ENCODE measurements at regions not wholly inside any gene's neighbourhood (a gene's known extent, or its start where the extent isn't known, plus 50 kb on each side); places are given as distances from the start of the nearest gene placed in this dataset.
A peak's percentile ranks its signal among the peaks of the same experiment; 100 is the strongest.
"Not testable (repeated sequence)": the region's sequence is repeated elsewhere in the genome, so short reads cannot be mapped to it uniquely, and the experiment has no call there.

DNA sequence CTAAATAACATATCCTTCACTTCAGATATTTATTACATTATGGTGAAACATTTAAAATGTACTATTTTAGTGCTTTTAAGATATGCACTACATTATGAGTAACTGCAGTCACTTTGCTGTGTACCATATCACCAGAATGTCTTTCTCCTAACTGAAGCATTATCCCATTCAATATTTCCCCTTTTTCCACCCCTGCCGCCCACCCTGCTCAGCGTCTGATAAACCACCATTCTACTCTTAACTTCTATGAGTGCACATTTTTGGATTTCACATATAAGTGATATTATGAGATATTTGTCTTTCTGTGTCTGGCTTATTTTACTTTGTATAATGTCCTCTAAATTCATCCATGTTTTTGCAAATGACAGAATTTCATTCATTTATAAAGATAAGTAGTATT lies 126.4 kb downstream of the CCDC74A start:
- H3K36me3 Mint-ChIP-seq (ENCODE audit: low read depth); H3K9me3 Mint-ChIP-seq; H3K4me3 Mint-ChIP-seq; H3K27ac Mint-ChIP-seq; H3K4me1 Mint-ChIP-seq (ENCODE audit: low read depth); DNase-seq: not testable (repeated sequence)
- H3K27me3 Mint-ChIP-seq: peaks cover 33% of the 10 kb centered on the region

DNA sequence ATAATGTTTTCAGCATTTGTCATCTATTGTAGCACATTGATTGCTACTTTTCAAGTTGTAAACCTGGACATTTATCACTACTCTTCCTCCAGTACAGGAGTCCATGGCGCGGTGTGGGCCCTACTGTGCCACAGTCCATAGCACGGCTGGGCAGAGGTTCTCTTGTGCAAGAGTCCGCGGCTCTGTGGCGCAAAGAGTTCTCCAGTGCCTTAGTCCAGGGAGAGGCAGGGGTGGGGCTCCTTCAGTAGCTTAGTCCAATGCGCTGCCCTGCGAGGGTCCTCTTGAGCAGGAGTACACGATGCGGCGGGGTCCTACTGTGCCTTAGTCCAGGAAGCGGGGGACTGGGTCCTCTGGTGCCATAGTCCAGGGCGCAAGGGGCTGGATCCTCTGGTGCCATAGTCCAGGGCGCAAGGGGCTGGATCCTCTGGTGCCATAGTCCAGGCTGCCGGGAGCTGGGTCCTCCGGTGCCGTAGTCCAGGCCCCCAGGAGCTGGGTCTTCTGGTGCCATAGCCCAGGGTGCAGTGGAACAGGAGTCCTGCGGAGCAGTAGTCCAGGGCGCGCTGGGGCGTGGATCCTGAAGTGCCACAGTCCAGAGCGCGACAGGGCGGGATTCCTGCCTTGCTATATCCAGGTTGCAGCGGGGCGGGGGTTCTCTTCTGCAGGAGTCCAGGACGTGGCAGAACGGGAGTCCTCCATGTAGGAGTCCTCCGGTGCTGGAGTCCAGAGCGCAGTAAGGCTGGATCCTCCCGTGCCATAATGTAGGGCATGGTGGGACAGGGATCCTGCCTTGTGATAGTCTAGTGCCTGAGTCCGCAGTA lies 129.3 kb downstream of the CCDC74A start:
- Mint-ChIP-seq H3K4me1 (ENCODE audit: low read depth) (no peaks in the 10 kb centered on the region), H3K36me3 (ENCODE audit: low read depth) (no peaks in the 10 kb centered on the region), H3K4me3 (no peak overlapping the region), H3K27ac (no peak overlapping the region), H3K9me3 (no peaks in the 10 kb centered on the region), H3K27me3 (peaks cover 45% of the 10 kb centered on the region)
- no peak for DNase-seq

DNA sequence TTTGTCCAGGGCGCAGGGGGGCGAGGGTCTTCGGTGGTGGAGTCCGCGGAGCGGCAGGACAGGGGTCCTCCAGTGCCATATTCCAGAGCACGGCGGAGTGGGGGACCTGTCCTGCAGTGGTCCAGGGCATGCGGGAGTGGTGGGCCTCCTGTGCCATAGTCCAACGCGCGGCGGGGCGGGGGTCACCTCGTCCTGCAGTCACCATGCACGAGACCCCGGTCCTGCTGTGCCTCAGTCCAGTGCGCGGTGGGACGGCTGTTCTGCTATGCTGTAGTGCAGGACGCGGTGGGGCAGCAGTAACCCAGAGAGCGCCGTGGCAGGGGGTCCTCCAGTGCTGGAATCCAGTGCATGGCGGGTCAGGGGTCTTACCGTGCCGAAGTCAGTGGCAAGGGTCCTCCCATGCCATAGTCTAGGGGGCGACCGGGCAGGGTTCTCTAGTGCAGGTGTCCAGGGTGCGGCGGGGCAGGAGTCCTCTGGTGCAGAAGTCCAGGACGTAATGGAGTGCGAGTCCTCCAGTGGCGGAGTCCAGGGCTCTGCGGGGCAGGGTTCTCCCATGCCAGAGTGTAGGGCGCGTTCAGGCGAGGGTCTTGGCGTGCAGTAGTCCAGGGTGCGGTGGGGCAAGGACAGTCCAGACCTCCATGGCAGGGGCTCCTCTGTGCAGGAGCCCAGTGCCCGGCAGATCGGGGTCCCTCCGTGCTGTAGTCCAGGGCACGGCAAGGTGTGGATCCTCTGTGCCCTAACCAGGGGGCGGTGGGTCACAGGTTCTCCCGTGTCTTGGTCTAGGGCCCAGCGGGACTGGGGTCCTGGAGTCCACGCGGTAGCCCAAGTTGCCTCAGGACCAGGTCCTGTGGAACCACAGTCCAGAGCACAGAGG lies 130.4 kb downstream of the CCDC74A start:
- no peak for DNase-seq
- no peaks in the 10 kb centered on the region for H3K4me1 Mint-ChIP-seq (ENCODE audit: low read depth)
- peaks cover 49% of the 10 kb centered on the region for H3K27me3 Mint-ChIP-seq
- no peak overlapping the region for H3K4me3 Mint-ChIP-seq
- H3K9me3 Mint-ChIP-seq: no peaks in the 10 kb centered on the region
- H3K27ac Mint-ChIP-seq: no peak overlapping the region
- no peaks in the 10 kb centered on the region for H3K36me3 Mint-ChIP-seq (ENCODE audit: low read depth)

DNA sequence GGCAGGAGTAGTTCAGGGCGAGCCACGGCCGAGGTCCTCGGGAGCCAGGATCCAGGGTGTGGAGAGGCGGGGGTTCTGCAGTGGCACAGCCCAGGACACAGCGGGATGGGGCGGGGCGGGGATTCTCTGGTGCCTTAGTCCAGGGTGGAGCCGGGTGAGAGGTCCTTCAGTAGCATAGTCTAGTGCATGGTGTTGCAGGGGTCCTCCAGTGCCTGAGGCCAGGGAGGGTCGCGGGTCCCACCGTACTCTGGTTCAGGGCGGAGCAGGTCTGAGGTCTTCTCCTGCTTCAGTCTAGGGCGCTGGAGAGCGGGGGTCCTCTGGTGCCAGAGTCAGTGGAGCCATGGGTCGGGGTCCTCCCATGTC lies 131.1 kb downstream of the CCDC74A start:
- Mint-ChIP-seq H3K4me3 (no peak overlapping the region), H3K4me1 (ENCODE audit: low read depth) (no peaks in the 10 kb centered on the region), H3K36me3 (ENCODE audit: low read depth) (no peaks in the 10 kb centered on the region), H3K27me3 (peaks cover 49% of the 10 kb centered on the region), H3K9me3 (no peaks in the 10 kb centered on the region), H3K27ac (no peak overlapping the region)
- DNase-seq: no peak

DNA sequence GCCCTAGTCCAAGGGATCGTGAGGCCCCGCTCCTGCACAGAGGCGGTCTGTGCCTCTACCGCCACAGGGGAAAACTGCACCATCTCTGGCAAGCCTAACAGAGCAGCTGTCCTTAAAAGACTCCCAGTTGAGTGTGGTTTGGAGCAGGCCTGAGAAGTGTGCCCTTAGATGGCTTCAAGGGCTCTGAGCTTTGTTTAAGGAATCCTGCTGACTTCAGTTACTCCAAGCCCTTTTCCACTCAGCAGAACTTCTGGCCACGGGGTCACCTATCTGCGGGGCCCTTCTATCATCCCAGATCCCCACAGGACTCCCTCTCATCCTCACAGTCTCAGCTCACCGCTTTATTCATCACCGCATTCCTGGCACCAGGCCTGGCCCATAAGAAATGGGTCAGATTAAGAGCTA lies 131.5 kb downstream of the CCDC74A start:
- peaks cover 47% of the 10 kb centered on the region for H3K27me3 Mint-ChIP-seq
- no peak overlapping the region for H3K27ac Mint-ChIP-seq

DNA sequence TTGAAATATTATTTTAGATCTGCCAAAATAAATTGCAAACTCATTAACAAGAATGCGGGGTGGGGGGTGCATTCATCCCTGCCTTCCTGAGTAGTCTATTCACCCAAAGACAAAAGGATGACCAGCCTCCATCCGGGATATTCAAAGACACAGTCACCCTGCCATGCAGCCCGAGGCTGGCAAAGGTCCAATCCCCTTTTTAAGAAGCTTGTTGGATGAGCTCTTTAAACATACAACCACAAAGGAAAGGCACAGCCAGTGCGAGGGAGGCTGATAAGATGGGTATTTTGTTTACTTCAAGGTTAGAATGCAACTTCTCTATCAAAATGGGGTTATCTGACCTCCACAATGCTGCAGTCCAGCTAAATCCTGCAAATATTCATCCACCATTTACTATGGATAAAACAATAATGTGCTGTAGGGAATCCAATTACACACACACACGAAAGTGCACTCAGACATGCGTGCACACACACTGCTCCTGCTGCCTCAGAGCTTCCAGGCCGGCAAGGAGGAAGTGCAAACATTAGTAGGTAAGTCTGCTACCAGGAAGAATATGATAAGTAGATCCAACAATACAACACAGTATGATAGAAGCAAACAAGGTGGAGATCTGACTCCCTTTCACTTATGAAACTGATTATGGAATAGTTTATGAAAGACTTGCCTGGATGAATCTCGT lies 133.6 kb downstream of the CCDC74A start:
- not testable (repeated sequence) for H3K4me1 Mint-ChIP-seq (ENCODE audit: low read depth); H3K4me3 Mint-ChIP-seq; DNase-seq; H3K36me3 Mint-ChIP-seq (ENCODE audit: low read depth); H3K9me3 Mint-ChIP-seq; H3K27ac Mint-ChIP-seq
- peaks cover 49% of the 10 kb centered on the region for H3K27me3 Mint-ChIP-seq

More for the DNA sequence above, 131.5 kb downstream of the CCDC74A start:
- no peak for DNase-seq
- Mint-ChIP-seq H3K9me3 (no peaks in the 10 kb centered on the region), H3K36me3 (ENCODE audit: low read depth) (no peaks in the 10 kb centered on the region), H3K4me3 (no peak overlapping the region), H3K4me1 (ENCODE audit: low read depth) (no peaks in the 10 kb centered on the region)

DNA sequence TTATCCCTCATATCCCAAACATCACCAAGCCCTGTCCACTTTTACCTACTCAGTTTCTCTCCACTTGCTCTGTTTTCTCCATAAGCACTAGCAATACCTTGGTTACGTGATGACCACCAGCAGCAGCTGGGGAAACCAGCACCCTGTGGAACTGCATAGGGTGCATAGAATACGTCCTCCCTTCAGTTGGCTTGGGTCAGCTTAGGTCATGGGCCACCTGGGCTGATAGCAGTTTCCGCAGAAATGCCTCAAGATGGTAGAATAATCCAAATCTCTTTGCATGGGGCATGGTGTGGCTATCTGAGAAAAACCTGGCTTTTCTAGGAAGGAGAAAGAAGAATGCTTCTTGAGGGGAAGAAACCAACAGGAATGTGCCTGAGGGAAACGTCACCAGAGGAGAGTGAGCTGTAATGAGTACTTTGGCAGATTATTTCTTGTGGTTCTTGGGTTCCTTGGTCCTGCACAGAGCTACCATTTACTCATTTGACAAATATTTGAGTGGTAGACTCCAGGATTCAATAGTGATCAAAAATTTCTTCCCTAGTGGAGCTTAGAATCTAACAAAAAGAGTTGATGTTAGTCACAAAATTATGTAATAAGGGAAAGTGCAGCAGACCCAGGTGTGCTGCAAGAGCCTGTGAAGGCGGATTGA lies 134.3 kb downstream of the CCDC74A start:
- not testable (repeated sequence) for H3K4me1 Mint-ChIP-seq (ENCODE audit: low read depth); H3K9me3 Mint-ChIP-seq; DNase-seq; H3K4me3 Mint-ChIP-seq; H3K27ac Mint-ChIP-seq; H3K36me3 Mint-ChIP-seq (ENCODE audit: low read depth)
- peaks cover 45% of the 10 kb centered on the region for H3K27me3 Mint-ChIP-seq

DNA sequence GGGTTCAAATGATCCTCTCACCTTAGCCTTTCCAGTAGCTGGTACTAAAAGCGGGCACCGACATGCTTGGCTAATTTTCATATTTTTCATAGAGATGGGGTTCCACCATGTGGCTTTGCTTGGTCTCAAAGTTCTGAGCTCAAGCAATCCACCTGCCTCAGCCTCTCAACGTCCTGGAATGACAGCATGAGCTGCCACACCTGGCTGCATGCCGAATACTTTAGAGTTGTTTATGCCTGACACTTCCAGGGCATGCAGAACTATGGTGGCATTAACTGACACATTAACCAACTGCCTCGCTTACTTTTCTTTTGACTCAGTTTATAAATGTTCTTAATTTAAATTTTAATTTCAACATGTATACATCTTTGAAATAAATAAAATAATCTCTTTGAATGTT lies 135.8 kb downstream of the CCDC74A start:
- DNase-seq; H3K4me1 Mint-ChIP-seq (ENCODE audit: low read depth); H3K4me3 Mint-ChIP-seq; H3K36me3 Mint-ChIP-seq (ENCODE audit: low read depth); H3K9me3 Mint-ChIP-seq; H3K27ac Mint-ChIP-seq: not testable (repeated sequence)
- H3K27me3 Mint-ChIP-seq: peaks cover 39% of the 10 kb centered on the region

DNA sequence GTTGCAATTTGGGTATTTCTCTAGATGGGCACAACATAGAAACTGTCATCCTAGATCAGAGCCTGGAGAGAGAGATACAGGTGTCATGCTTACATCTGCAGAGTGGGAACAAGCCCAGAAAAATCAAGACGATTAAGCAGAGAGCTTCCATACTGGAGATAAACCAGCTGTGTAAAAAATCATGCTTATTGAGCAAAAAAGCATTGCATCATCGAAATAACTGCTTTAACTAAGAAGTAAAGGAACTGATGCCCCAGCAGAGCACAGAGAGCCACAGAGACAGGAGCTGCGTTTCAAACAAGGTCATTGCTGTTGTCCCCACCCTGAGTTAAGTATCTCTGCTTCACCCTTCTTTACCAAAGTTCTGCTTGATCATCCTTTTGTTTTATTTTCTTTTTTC lies 138.0 kb downstream of the CCDC74A start:
- not testable (repeated sequence) for DNase-seq; H3K4me1 Mint-ChIP-seq (ENCODE audit: low read depth); H3K36me3 Mint-ChIP-seq (ENCODE audit: low read depth); H3K27ac Mint-ChIP-seq; H3K4me3 Mint-ChIP-seq; H3K9me3 Mint-ChIP-seq
- peaks cover 35% of the 10 kb centered on the region for H3K27me3 Mint-ChIP-seq

DNA sequence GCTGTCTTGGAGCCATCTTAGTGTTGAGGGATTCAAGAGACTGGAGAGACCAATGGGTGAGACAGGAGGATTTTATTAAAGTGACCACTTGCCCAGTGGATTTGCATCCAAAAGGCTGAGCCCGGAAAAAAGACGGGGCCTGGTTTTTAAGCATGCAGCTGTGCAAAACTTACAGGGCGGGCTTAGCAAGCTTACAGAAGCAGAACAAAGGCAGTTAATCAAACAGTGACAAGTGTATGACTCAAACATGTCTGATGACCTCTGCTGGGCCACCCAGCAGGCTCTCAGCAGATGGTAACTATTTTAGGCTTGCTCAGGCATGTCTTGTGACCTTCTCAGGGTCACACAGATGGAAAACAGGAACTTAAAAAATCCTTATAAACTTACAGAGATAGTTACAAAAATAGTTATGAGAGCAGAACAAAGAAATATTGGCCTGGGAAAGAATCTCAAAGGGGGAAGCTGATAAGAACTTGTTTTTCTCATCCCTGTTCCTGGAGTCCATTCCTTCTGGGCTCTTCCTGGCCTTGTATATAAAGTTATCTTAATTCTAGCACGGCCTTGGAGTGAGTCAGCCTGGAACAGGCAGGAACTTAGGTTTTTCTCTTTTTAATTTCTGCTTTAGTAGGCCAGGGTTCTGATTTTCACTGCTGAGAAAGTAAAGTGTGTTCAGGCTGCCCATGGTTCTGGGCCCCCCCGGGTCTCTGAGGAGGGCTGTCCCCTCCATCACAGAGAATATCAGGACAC lies 141.3 kb downstream of the CCDC74A start:
- DNase-seq, H3K27ac Mint-ChIP-seq, H3K9me3 Mint-ChIP-seq: not testable (repeated sequence)

DNA sequence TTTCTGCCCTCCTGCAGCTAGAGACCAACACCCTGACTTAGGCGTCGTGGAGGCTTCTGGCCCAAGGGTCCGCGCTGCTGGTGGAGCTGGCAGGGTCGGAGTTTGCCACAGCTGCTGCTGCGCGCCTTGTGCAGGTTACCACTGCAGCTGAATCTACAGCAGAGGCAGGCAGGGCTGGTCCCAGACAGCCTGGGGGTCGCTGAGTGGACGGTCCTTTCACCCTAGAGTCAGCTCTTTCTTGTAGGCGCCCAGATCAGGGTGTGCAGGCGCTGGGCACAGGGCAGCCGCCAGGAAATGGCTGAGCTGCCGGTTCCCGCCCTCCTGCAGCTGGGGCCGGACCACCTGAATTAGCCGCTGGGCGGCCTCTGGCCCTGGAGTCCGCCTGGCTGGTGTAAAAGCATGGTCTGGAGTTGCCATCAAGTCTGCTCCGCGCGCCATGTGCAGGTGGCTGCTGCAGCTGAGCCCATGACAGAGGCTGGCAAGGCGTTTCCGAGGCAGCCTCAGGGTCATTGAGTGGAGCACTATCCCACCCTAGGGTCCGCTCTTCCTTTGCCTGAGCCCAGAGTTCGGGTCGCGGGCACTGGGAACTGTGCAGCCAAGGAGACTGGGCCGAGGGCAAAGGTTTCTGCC lies 144.3 kb downstream of the CCDC74A start:
- not testable (repeated sequence) for H3K4me3 Mint-ChIP-seq; H3K36me3 Mint-ChIP-seq (ENCODE audit: low read depth)
- peaks cover 46% of the 10 kb centered on the region for H3K27me3 Mint-ChIP-seq

More for the DNA sequence above, 141.3 kb downstream of the CCDC74A start:
- Mint-ChIP-seq H3K27me3 (peaks cover 38% of the 10 kb centered on the region), H3K4me1 (ENCODE audit: low read depth) (peaks cover 12% of the 10 kb centered on the region)
- not testable (repeated sequence) for H3K4me3 Mint-ChIP-seq; H3K36me3 Mint-ChIP-seq (ENCODE audit: low read depth)

DNA sequence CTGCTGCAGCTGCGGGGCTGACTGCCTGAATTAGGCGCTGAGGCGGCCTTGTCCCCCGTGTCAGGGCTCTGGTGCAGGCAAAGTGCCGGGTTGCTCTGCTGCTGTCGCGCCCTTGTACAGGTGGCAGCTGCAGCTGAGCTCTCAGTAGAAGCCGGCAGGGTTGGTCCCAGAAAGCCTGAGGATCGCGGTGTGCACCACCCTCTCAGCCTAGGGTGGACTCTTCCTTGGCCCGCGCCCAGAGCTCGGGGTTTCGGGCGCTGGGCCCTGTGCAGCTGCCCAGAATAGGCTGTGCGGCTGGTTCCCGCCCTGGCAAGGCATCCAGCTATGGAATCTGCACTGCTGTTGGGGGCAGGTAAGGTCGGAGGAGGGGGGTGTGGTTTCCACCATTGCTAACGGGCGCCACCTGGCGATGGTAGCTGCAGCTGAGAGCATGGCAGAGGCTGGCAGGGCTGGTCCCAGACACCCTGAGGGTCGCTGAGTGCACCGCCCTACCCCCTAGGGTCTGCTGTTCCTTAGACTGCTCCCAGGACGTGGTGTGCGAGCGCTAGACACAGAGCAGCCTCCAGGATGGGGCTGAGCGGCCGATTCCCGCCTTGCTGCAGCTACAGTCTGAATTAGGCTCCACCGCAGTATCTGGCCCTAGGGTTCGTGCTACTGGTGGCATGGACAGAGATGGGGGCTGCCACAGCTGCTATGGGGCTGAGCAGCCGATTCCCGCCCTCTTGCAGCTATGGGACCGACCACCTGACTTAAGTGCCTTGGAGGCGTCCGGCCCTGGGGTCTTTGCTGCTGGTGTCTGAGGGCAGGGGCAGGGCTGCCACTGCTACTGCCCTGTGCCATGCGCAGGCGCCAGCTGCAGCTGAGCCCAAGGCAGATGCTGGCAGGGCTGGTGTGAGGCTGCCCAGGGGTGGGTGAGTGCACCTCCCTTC lies 145.0 kb downstream of the CCDC74A start:
- not testable (repeated sequence) for H3K36me3 Mint-ChIP-seq (ENCODE audit: low read depth); H3K9me3 Mint-ChIP-seq; H3K27ac Mint-ChIP-seq
- DNase-seq: peak; percentile 80
- Mint-ChIP-seq H3K4me3 (peak overlapping the region; percentile 52), H3K27me3 (peaks cover 47% of the 10 kb centered on the region), H3K4me1 (ENCODE audit: low read depth) (peaks cover 17% of the 10 kb centered on the region)

More for the DNA sequence above, 144.3 kb downstream of the CCDC74A start:
- not testable (repeated sequence) for H3K9me3 Mint-ChIP-seq, H3K27ac Mint-ChIP-seq, DNase-seq
- H3K4me1 Mint-ChIP-seq (ENCODE audit: low read depth): peaks cover 16% of the 10 kb centered on the region
